ENCODE measurements at regions not wholly inside any gene's neighbourhood (a gene's known extent, or its start where the extent isn't known, plus 50 kb on each side); places are given as distances from the start of the nearest gene placed in this dataset.

DNA sequence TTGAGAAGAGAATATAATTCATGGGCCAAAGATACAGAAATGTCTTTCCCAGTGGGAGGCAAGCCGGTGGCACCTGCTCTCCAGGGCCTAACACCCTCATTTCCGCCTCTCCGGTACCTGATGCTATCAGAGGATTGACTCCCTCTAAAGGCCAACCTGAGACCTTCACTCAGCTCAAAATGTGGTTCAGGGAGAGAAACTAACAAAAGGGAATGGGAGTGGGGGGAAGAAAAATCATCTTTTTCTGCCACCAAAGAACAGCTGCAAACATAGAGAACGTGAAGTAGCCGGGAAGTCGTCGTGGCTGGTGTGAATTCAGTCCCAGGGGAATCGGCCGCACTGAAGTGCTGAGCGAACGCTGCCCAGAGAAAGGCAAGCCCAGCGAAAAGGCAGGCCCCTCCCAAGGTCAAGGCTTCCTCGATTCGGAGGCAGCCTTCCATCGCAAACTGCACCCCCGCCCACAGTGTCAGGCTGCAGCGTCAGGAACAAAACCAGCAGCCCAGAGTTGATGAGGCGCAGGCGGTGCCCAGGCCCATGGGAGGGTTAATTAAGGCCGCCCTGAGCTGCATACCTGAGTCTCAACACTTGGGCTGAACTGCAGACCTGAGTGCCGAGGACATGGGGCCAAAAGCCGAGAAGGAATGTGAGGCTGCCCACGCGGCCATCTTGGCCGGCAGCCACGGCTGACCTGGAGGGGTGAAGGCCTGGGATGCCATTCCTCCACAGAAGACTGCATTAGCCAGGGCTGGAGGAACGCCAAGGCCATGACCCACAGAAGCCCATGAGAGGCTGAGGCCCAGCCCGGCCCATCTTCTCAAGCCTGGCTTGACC lies 160.2 kb downstream of the PSMG1 start:
- no peak for DNase-seq (ENCODE audit: low read depth)

DNA sequence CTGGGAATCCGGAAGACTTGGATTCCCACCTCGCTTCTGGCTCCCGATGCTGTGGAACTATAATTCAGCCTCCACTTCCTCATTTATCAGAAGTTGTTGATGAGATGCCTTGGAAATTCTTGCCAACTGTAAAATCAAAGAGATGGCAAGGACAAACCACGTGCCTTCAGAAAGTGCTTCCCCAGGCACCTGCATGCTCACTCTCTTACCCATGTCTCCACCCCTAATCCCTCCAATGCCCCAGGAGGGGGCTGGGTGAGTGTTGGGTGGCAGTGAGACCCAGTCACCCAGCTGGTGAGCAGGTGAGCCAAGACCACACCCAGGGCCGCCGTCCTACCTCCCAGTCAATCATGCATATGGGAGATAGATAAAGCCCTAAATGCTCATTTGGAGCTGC lies 160.8 kb downstream of the PSMG1 start:
- DNase-seq (ENCODE audit: low read depth), result no peak

DNA sequence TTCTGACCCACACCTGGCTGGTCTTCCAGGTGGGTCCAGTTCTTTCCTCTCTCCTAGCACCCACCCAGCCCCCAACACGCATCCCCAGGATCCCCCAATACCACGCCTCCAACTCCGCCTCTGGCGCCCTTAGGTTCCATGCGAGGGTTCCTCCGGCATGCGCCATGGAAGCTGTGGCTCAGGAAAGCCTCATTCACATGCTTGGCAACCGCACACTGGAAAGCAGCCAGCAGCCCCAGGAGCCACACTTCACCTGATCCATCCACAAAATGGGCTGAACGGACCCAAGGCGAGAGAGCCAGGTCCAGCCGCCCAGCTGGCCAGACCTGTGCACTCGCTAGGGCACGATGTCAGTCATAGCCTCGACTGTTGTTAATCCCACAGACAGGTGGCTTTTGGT lies 161.2 kb downstream of the PSMG1 start:
- DNase-seq (ENCODE audit: low read depth), result no peak

DNA sequence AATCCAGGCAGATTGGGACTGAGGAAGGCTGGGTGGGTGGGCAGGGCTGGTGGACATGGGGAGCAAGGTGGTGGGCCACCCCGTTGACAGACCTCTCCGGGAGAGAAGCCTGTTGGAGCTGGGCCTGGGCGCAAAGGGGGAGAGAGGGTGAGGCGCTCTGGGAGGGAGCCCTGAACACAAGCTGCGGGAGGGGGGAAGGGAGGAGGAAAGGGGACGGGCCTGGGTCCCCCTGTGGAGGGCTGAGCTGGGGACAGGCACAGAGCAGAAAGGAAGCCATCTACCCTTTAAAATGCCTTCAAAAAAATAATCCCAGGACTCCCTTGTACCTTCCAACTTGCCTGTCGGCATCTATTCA lies 161.8 kb downstream of the PSMG1 start:
- DNase-seq (ENCODE audit: low read depth), result no peak

DNA sequence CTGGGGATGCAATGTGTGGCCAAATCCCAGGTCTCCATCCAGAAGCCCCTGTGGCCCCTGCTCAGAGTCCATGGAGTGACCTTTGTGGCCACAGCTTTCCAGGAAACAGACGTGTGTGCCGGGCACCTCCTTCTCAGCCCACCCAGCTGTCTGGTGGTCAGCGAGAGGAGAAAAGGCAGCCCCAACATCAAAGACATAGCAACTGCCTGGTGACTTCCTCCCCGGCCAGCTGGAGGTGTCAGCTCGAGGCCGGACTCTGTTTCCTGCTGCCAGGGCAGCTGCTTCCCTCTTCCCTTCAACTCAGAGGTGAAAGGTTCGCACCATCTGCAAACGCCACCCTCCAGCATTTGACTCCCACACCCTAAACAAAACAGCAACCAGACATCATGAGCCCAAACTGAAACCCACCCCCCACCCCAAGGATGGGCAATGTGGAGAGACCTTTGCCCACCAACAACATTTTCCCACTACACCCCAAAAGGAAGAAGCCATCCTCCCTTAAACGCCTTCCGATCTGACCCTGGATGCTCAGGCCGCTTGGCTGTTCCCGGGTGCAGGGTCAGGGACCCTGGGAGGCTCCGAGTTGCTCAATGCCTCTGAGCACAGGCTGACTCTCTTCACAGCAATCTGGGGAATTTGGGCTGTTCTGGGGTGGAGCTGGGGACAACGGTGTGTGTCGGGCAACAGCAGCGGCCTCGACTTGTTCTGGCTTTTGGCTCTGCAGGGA lies 162.3 kb downstream of the PSMG1 start:
- peak; percentile 67 for DNase-seq (ENCODE audit: low read depth)

DNA sequence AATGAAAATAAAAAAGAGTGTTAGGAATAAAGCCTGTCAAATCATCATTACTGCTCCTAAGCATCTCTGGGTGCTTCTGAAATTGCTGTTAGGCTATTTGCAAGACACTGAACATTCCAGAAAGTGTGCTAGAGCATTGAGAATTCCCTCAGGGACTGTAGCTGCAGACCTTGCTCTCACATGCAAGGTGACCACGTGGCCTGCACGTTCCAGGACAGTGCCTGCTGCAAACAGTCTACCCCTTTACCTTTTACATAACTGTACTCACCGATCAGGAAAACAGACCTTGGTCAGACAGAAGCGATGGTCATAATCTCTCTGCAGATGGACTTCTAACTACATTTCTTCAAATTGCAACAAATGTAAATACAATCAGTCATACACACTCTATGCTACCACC lies 164.5 kb downstream of the PSMG1 start:
- no peak for DNase-seq (ENCODE audit: low read depth)

DNA sequence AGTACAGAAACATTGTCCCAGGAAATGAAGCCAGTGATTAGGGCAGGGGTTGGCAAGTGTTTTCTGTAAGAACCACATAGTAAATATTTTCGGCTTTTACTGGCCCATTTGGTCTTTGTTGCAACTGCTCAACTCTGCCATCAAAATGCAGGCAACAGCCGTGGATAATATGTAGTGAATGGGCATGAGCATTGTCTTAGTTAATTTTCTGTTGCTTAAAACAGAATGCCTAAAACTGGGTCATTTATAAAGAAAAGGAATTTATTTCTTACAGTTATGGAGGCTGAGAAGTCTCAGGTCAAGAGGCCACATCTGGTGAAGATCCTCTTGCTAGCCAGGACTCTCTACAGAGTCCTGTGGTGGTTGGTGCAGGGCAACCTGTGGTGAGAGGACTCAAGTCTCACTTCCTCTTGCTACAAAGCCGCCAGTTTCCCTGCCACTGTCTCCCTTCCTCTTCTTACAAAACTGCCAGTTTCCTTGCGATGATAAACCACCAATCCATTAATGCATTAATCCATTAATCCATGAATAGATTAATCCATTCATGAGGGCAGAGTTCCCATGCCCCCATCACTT lies 166.4 kb downstream of the PSMG1 start:
- DNase-seq (ENCODE audit: low read depth), result no peak

DNA sequence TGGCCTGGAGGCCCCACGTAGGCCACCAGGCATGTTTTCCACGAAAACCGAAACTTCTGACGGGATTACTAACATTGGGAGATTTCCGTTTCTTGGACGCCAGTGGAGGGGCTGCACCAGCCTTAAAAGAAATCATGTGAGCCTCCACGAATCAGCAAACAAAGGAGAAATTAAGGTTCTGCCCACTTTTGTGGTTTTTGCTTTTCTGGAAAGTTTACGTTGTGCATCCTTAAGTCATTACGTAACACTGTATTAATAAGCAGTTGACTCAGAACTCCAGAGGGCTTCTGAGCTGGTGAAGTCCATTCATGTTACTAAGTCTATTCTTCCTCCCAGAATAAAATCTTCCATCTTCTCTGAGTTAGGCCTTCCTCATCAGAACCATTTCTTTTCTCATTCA lies 168.5 kb downstream of the PSMG1 start:
- peak; percentile 95 for DNase-seq (ENCODE audit: low read depth)

DNA sequence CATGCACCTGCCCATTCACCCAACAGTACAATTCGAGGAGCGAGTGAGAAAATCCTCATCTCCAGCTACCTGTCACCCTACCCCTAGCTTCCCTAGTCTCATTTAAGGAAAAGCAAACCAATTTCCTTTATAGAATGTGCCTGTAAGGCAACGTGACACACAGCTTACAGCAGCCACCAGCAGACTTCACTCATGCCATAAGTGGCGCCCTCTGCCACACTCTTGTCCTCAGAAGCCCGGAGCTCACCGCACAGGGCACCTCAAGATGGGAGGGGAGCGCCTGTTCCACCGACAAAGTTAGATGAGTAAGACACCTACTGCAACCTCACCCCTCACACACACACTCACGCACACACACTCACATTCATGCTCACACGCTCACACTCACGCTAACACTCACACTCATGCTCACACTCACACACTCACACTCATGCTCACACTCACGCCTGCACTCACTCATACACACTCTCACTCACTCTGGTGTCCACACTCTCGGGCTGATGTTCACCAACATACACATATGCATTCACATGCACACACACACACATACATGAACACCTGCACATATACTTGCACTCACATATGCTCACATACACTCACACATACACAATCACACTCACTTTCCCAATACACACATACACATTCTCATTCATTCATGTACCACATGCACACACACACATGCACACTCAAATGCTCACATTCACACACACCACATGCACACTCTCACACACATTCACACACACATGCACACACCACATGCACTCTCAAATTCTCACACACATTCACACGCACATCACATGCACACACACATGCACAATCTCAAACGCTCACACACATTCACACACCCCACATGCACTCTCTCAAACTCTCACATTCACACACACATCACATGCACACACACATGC lies 170.7 kb downstream of the PSMG1 start:
- DNase-seq (ENCODE audit: low read depth), result no peak

DNA sequence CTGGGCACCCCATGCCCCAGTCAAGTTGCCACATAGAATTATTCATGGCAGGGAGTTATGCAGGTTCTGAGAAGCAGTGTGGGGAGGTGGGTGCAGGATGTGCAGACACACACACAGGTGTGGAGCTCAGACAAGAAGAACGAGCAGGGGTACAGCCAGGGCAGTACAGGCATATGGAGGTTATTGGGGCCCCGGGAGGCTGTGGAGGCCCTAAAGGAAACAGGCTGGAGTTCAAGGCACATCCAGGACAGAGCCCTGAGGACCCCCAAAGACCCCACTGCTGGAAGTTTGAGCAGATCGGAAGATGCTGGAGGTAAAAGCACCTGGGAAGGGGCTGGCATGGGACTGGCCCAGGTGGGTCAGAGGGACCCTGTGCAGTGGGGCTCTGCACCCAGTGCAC lies 171.3 kb downstream of the PSMG1 start:
- DNase-seq (ENCODE audit: low read depth), result no peak

DNA sequence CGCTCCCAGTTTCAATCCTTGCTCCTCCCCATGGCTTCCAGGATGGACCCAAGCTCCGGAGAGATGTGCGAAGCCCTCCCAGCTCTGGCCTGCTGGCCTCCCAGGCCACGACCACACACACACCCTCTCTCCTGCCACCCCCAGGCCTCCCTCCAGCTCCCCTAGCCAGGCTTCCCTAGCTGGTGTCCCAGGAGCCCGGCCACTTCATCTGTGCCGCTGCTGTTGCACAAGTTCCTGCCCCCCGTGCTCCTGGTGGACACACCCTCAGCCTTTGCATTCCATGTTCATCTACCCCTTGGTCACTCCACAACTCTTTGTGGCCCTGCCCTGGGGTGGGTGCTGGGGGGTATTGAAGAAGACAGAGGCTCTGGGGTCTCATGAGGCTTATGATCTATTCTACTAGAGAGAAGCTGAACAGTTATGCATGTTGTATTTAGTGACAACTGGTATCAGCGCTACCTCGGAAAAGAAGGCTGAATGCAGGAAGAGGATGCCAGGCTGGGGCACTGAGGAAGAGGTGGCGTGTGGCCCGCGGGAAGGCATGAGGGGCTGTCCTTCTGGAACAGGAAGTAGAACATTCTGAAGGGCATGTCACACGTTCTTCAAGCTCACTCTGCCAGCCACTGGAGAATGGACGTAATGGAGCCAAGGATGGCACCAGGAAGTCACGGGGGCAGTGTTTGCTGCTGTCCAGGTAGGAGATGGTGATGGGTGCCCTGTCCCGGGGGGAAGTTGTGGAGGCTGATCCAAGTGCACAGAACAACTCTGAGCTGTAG lies 172.4 kb downstream of the PSMG1 start:
- DNase-seq (ENCODE audit: low read depth), result no peak

DNA sequence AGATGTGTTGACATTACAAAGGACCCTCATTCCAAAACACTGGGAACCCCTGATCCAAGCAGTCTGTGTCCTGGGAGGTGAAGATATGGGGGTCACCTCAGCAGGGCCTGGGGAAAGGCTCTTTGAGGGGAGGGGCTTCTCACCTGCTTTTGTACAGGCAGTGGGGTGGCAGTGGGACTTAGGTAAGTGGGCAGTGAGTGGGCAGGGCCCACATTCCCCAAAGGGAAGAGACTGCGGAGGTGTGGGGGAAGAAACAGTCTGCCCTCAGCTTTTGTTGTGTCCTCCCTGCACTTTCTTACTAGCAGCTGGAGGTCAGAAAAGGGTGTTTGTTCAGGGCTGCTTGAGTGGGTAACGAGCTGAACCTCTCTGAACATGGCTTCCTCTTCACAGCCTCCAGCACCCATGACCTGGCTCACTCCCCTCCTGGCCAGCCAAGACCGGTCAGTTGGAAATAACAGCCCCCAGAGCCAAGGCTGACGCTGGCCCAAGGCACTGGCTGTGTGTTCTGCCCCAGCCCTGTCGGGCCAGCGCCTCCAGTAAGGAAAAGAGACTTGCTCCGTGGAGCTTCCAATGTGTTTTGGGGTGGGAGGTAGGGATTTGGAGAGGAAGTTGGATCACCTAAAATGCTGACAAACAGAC lies 173.5 kb downstream of the PSMG1 start:
- no peak for DNase-seq (ENCODE audit: low read depth)

DNA sequence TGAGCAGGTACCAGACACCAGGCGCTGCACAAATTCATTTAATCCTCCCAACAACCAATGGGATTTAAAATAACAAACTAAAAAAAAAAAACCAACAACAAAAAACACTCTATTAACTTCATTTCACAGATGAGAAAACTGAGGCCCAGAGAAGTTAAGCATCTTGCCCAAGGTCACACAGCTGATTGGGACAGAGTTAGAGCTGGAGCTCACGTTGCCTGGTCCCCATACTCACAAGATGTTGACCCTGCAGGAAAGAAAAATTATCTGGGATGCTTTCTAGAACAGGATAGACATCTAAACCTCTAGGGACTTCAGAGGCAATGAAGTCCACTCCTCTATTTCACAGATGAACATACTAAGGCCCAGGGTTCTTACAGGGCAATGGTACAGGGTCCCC lies 175.3 kb downstream of the PSMG1 start:
- no peak for DNase-seq (ENCODE audit: low read depth)

DNA sequence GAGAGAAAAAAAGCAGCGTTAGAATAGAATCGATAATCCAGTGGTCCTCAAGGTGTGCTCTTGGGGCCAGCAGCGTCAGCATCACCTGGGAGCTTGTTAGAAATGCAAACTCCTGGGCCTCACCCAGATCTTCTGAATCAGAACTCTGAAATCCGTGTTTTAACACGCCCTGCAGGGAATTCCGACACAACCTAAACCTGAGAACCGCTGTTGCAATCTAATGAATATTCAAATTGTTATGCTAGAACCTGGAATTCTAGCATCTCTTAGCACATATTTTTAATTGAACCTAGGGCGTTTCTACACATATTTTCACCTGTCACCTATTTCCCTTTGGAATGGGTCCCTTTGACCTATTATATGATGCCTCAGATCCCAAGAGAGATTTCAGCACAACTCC lies 175.7 kb downstream of the PSMG1 start:
- no peak for DNase-seq (ENCODE audit: low read depth)

DNA sequence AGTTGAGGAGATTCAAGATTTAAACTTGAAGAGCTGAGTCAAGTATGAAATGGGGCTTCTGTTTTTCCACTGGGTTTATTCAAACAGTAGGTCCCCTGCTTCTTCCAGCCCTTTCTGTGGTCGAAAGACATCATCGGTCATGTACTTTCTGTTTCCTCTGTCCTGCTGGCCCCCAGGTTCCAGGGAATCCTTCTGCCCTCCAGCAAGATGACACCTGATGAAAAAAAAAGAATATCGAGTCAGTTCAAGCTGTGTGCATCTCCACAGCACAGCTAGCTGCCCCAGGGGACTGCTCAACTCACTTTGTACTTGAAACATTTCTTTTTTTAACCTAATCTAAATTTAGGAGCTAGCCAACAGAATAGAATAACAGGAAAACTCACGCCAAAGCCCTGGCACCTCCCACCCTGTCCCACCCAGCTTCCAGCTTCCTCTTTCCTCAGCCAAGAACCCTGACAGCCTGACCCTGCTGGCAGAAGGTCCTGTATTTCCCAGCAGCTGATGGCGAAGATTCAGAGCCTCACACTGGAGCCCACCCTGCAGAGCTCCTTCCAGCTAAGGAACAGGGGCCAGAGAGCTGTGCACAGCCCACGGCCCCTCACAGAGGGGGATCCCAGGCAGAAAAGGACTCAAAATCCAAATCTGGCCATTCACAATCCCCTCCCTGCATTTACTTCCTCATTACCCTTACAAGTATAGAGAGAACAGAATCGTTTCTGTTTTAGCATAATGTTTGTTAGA lies 176.5 kb downstream of the PSMG1 start:
- no peak for DNase-seq (ENCODE audit: low read depth)

DNA sequence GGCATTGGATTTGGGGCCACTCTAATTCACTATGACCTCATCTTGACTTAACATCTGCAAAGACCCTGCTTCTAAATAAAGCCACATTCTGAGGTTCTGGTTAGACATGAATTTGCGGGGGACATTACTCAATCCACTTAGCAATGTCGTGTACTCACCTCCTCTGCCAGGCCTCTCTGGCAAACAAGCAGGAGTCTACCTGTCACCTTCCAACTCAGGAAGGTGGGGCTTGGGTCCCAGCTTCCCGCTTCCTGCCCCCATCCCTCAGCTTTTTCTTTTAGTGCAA lies 177.8 kb downstream of the PSMG1 start:
- DNase-seq (ENCODE audit: low read depth), result no peak

DNA sequence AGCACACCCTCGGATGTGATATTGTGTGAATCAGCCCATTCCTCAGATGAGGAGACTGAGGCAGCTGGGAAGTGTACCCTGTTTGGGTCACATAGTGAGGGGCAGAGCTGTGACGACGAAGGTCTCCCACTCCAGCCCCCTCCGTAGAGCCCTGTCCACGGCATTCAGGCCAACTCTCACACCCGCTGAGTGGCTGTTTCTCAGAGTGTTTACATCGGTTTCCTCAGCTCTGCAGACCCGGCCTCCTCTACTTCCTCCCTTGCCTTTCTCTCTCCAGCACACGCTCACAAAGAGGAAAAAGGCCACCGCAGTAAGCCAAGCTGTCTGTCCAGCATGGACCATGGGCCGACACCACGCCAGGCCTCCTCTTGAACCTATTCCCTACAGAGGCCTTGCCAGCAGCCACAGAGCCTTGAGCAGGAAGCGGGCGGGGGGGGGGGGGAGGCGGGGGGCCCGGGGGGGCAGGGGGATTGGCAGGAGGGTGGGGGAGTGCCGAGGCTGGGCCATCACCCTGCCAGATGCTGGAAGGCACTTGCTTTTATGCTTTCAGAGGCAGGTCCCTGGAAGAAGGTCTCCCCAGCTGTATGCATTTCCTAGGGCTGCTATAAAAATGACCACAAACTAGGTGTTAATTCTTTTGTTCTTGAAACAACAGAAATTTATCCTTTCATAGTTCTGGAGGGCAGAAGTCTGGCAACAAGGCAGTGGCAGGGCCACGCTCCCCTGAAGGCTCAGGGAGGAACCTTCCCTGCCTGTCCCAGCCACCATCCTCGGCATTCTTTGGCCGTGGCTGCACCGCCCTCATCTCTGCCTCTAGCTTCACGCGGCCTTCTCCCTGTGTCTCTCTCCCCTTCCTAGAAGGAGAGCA lies 178.4 kb downstream of the PSMG1 start:
- DNase-seq (ENCODE audit: low read depth), result no peak

DNA sequence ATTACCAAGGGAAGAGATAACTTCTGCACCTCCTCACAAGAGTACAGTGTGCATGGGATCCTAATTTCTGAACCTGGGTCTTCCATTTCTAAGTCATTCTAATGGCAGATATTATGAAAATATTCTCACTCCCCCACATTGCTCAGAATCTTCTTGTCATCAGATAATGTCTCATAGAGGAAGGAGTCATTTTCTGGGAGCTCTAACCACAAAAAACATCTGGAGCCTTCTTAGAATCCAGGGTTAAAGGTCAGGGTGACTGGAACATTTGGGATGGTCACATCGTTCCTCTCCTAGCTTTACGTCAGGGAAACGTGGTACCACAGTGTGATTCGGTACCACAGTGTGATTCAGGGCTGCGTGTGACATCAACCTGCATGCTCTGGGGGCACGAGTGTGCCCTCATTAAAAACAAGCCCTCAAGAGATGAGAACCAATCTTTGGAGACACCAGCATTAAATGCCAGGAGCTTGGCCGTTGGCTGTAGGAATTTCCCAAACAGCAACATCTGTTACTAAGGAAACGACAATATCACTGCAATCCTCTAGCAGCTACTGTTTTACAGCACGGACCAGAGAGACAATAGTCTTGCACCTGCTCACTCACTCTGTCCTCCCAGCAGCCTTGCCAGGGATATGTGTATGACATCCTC lies 179.1 kb downstream of the PSMG1 start:
- DNase-seq (ENCODE audit: low read depth), result no peak

DNA sequence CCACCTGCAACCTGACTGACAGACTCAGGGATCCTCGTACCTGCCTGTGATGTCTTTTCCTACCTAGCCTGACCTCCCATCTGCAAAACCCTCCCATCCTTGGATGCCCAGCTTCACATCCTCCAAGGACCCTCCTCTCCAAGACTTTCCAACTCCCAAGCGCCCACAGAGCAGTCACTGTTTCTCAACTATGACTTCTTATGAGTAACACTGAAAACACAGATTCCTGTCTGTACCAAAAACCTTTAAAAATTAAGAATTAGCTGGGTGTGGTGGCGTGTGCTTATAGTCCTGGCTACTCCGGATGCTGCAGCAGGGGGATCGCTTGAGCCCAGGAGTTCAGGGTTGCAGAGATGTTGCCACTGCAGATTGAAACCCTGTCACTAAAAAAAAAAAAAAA lies 181.9 kb downstream of the PSMG1 start:
- no peak for DNase-seq (ENCODE audit: low read depth)
